ENCODE measurements at regions not wholly inside any gene's neighbourhood (a gene's known extent, or its start where the extent isn't known, plus 50 kb on each side); places are given as distances from the start of the nearest gene placed in this dataset.

- TF ChIP-seq, protein P1, sequence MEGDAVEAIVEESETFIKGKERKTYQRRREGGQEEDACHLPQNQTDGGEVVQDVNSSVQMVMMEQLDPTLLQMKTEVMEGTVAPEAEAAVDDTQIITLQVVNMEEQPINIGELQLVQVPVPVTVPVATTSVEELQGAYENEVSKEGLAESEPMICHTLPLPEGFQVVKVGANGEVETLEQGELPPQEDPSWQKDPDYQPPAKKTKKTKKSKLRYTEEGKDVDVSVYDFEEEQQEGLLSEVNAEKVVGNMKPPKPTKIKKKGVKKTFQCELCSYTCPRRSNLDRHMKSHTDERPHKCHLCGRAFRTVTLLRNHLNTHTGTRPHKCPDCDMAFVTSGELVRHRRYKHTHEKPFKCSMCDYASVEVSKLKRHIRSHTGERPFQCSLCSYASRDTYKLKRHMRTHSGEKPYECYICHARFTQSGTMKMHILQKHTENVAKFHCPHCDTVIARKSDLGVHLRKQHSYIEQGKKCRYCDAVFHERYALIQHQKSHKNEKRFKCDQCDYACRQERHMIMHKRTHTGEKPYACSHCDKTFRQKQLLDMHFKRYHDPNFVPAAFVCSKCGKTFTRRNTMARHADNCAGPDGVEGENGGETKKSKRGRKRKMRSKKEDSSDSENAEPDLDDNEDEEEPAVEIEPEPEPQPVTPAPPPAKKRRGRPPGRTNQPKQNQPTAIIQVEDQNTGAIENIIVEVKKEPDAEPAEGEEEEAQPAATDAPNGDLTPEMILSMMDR (IDR thresholded peaks at IDR 0.05; ENCODE audit: poor library complexity), result no peak
- TF ChIP-seq EZH2 (IDR thresholded peaks at IDR 0.05; ENCODE audit: borderline replicate concordance) (no peak), EZH2phosphoT487 (IDR thresholded peaks at IDR 0.05; ENCODE audit: low read depth, severe bottlenecking, unreplicated experiment) (no peak)
Measured at GRCh38 chr9:90245661-90246060, 397.0 kb downstream of the DIRAS2 start.

Measured in hepatocyte (in vitro differentiated cells).